Osteocyte (in vitro differentiated cells): ENCODE measurements at regions not wholly inside any gene's neighbourhood (a gene's known extent, or its start where the extent isn't known, plus 50 kb on each side); places are given as distances from the start of the nearest gene placed in this dataset.
A peak's percentile ranks its signal among the peaks of the same experiment; 100 is the strongest.

Experiments
- DNase-seq: peaks from one replicate; pipeline ENCODE4 v3.0.0; 2021; ENCODE audit warnings: mixed read lengths; ENCODE audit not compliant: unreplicated experiment; ENCODE audit errors: extremely low spot score
- H3K27ac Mint-ChIP-seq: one replicate; pipeline ENCODE4 v1.8.0; 2021; ENCODE audit warnings: mild to moderate bottlenecking, mixed read lengths; ENCODE audit not compliant: unreplicated experiment
- H3K27me3 Mint-ChIP-seq: one replicate; pipeline ENCODE4 v1.8.0; 2021; ENCODE audit warnings: mixed read lengths; ENCODE audit not compliant: unreplicated experiment
- H3K36me3 Mint-ChIP-seq: one replicate; pipeline ENCODE4 v1.8.0; 2021; ENCODE audit warnings: mixed read lengths; ENCODE audit not compliant: unreplicated experiment
- H3K4me1 Mint-ChIP-seq: one replicate; pipeline ENCODE4 v1.8.0; 2021; ENCODE audit warnings: mixed read lengths; ENCODE audit not compliant: unreplicated experiment
- H3K4me3 Mint-ChIP-seq: one replicate; pipeline ENCODE4 v1.8.0; 2021; ENCODE audit warnings: mild to moderate bottlenecking, moderate library complexity, mixed read lengths; ENCODE audit not compliant: unreplicated experiment
- H3K9me3 Mint-ChIP-seq: one replicate; pipeline ENCODE4 v1.8.0; 2021; ENCODE audit warnings: mixed read lengths; ENCODE audit not compliant: unreplicated experiment
- CTCF ChIP-seq: fragments of 200-600 bp; sonication (generic); IDR thresholded peaks from 2 replicates; pipeline ENCODE4 v1.5.0; 2021; ENCODE audit warnings: antibody characterized with exemption, mild to moderate bottlenecking, moderate library complexity

GRCh38 chr10:60652628-60653027 lies 125.7 kb upstream of the CDK1 start:
- H3K27me3 Mint-ChIP-seq, result no peaks in the 10 kb centered on the region
- no peak overlapping the region for H3K4me3 Mint-ChIP-seq
- peaks cover 3% of the 10 kb centered on the region for H3K9me3 Mint-ChIP-seq
- no peak overlapping the region for H3K27ac Mint-ChIP-seq
- no peaks in the 10 kb centered on the region for H3K36me3 Mint-ChIP-seq
- no peak for TF ChIP-seq CTCF
- DNase-seq, result no peak
- H3K4me1 Mint-ChIP-seq, result peaks cover 2% of the 10 kb centered on the region

GRCh38 chr10:60650378-60650800 lies 127.9 kb upstream of the CDK1 start:
- no peaks in the 10 kb centered on the region for H3K36me3 Mint-ChIP-seq
- no peaks in the 10 kb centered on the region for H3K27me3 Mint-ChIP-seq
- H3K9me3 Mint-ChIP-seq, result no peaks in the 10 kb centered on the region
- no peak for DNase-seq
- H3K4me3 Mint-ChIP-seq, result no peak overlapping the region
- H3K27ac Mint-ChIP-seq, result no peak overlapping the region
- H3K4me1 Mint-ChIP-seq, result peaks cover 2% of the 10 kb centered on the region
- TF ChIP-seq CTCF, result no peak

- H3K27me3 Mint-ChIP-seq, result no peaks in the 10 kb centered on the region
- no peak for TF ChIP-seq CTCF
- no peaks in the 10 kb centered on the region for H3K9me3 Mint-ChIP-seq
These were observed 128.5 kb upstream of the CDK1 start for GRCh38 chr10:60649485-60650377.

GRCh38 chr10:60648761-60649160 lies 129.5 kb upstream of the CDK1 start:
- Mint-ChIP-seq H3K9me3 (no peaks in the 10 kb centered on the region), H3K36me3 (no peaks in the 10 kb centered on the region), H3K27ac (no peak overlapping the region), H3K27me3 (no peaks in the 10 kb centered on the region), H3K4me3 (no peak overlapping the region), H3K4me1 (peaks cover 9% of the 10 kb centered on the region)
- DNase-seq, result no peak
- TF ChIP-seq CTCF, result no peak

More at GRCh38 chr10:60649485-60650377, 128.5 kb upstream of the CDK1 start:
- Mint-ChIP-seq H3K36me3 (no peaks in the 10 kb centered on the region), H3K4me3 (no peak overlapping the region), H3K4me1 (peaks cover 2% of the 10 kb centered on the region), H3K27ac (no peak overlapping the region)
- DNase-seq, result no peak

GRCh38 chr10:60646966-60647796 lies 131.1 kb upstream of the CDK1 start:
- H3K4me1 Mint-ChIP-seq, result peaks cover 9% of the 10 kb centered on the region
- no peak for DNase-seq
- peak; percentile 78 for TF ChIP-seq CTCF
- no peaks in the 10 kb centered on the region for H3K9me3 Mint-ChIP-seq
- no peaks in the 10 kb centered on the region for H3K36me3 Mint-ChIP-seq
- no peak overlapping the region for H3K4me3 Mint-ChIP-seq
- H3K27me3 Mint-ChIP-seq, result no peaks in the 10 kb centered on the region
- H3K27ac Mint-ChIP-seq, result no peak overlapping the region
